GM12874 (cell line): ENCODE measurements at regions not wholly inside any gene's neighbourhood (a gene's known extent, or its start where the extent isn't known, plus 50 kb on each side); places are given as distances from the start of the nearest gene placed in this dataset.

Source experiments
- TF ChIP-seq, protein P1 (sequence below): IDR thresholded peaks from 2 replicates; pipeline ENCODE4 v1.5.1; 2011; ENCODE audit warnings: low read depth, mild to moderate bottlenecking, control low read depth, low read length, moderate library complexity; ENCODE audit not compliant: insufficient read depth

DNA sequence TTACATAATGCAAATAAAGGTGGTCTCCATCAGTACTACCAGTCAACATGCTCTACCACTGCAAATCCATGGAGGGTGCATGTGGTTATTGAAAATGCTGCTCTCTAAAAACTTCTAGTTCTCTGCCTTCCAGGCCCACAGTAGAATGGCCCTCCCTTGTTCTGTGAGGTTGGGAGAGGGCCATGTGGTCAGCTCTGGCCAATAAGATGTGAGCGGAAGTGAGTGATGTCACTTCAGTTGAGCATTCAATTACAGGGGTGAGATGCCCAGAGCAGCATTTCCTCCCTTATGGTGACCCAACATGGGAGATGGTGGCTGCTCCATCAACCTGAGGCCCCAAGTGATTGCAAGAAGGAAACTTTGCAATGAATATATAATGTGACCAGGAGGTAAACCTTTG is 148.8 kb downstream of the CPEB2 start:
- TF ChIP-seq, protein P1, sequence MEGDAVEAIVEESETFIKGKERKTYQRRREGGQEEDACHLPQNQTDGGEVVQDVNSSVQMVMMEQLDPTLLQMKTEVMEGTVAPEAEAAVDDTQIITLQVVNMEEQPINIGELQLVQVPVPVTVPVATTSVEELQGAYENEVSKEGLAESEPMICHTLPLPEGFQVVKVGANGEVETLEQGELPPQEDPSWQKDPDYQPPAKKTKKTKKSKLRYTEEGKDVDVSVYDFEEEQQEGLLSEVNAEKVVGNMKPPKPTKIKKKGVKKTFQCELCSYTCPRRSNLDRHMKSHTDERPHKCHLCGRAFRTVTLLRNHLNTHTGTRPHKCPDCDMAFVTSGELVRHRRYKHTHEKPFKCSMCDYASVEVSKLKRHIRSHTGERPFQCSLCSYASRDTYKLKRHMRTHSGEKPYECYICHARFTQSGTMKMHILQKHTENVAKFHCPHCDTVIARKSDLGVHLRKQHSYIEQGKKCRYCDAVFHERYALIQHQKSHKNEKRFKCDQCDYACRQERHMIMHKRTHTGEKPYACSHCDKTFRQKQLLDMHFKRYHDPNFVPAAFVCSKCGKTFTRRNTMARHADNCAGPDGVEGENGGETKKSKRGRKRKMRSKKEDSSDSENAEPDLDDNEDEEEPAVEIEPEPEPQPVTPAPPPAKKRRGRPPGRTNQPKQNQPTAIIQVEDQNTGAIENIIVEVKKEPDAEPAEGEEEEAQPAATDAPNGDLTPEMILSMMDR, result no peak

DNA sequence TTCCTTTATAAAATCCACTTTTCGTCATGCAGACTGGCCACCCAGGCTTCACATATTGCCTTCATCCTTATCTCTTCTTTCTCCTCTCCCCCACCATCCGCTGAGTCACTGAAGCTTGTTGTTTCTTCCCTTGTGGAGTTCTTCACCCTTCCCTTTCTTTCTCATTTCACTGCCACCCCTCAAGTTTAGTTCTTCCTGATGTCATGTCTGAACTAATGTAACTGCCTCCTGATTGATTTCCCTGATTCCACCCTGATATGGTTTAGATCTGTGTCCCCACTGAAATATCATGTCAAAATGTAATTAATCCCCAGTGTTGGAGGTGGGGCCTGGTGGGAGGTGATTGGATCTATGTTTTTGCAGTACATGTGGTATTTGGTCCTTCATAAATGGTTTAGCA is 151.4 kb downstream of the CPEB2 start:
- TF ChIP-seq, protein P1, result no peak

DNA sequence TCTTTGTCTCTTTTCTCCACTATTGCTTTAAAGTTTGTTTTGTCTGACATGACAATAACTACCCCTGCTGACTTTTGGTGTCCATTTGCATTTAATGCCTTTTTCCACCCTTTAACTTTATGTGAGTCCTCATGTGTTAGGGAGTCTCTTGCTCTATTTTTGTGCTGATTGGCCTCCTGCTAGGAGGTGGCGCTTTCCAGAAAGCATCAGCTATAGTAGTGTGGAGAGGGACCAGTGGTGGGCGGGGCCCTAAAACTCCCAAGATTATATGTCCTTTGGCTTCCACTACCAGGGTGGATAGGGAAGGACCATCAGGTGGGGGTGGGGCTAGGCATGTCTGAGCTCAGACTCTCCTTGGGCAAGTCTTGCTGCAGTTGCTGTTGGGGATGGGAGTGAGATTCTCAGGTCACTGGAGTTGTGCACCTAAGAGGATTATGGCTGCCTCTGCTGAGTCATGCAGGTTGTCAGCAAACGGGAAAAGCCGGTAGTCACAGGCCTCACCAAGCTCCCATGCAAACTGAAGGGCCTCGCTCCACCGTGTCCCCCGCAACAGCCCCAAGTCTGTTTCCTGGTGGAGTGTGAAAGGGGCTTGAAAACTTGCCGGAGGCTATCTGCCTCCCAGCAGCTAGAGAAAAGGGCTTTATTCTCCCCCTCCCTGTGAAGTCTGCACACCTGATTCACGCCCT is 156.3 kb downstream of the CPEB2 start:
- TF ChIP-seq, protein P1, result no peak

DNA sequence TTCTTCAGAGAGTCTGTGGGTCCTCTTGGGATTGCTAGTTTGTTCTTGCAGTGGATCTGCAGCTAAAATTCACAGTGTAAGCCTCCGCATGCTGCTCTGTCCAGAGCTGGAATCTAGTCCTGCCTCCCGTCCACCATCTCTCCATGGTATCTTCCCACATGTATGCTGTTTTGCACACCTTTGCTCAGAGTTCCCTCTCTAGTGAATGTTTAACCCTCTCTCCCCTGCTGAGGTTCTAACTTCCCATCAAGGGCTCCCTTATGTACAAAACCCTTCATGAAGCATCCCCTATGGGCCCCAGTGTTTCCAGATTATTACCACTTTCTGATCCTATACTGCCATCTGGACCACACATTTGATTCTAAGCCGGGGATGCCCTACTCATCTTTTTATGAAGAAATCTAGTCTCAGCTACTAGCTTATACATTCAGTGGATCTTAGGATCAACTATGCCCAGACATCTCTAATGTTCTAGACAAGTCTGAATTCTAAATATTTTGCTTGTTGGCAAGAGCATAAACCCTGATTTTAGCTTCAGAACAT is 157.3 kb downstream of the CPEB2 start:
- TF ChIP-seq, protein P1, result no peak

DNA sequence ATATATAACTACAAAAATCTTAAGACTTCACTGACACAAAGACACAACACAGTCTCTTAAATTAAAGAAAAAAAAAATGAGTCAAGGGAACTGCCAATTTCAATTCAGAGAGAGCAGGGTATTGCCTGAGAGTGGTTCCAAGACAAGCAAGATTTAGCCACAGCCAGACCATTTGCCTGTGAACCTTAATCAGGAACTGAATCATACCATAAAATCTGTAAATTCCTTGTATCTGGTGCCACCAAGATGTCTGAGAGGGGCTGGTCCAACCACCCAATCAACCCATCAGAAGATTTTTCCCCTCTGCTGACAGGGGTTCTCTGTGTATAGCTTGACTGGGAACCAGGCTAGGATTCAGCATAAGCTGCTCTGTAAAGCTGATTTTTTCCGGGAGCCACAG is 159.2 kb downstream of the CPEB2 start:
- TF ChIP-seq, protein P1, result no peak

DNA sequence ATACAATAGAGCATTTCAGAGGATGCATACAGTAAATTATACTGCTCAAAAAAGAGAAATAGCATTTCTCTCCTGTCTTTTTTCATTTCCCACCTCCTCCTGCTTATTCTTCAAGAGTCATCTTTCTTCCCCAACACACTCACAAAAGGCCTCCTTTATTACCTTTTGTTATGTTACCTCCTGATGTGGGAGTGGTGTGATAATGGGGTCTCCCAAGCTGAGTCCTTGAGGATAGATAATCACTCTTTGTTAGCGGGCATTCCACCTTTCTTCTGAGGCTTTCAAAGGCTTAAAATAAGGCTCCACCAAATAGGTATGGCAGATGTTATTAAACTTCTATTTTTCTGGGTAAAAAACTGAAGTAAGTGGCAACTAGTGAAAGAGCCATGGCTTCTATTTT is 159.8 kb downstream of the CPEB2 start:
- TF ChIP-seq, protein P1, result no peak

DNA sequence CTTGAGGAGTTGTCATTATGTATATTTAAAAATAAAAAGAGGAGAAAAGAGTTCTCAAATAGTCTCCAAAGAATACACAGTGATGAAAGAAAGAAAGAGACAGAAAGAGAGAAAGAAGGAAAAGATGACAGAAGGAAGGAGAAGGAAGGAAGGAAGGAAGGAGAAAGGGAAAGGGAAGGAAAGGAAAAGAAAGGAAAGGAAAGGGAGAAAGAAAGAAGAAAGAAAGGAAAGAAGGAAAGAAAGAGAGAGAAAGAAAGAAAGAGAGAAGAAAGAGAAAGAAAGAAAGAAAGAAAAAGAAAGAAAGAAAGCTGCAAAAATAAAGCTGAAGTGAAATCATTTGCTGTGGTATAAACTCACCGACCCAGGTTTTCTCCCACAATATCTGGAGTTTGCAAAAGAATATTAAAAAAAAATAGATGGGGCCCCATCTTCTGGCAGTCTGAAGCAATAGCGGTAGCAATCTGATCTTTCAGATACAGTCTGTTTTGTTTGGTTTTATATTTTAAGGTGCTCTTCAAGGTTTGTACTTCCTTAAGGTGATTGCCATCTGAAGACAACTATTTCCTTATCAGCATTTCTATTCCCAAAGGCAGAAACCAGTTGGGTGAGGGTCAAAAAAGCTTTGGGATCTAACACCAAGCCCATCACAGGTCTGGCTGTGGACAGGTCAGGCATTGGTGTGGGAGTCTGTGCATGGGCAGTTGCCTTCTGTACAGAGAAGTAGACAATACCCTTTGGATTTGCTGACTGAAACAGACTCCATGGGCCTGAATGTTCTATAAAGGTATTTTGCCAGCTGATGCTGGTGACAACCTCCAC is 160.4 kb downstream of the CPEB2 start:
- TF ChIP-seq, protein P1, result 0 out of 2 replicates have a peak, but pooled peaks have one; percentile 28
